ENCODE measurements at regions not wholly inside any gene's neighbourhood (a gene's known extent, or its start where the extent isn't known, plus 50 kb on each side); places are given as distances from the start of the nearest gene placed in this dataset.
"Not testable (repeated sequence)": the region's sequence is repeated elsewhere in the genome, so short reads cannot be mapped to it uniquely, and the experiment has no call there.

DNA sequence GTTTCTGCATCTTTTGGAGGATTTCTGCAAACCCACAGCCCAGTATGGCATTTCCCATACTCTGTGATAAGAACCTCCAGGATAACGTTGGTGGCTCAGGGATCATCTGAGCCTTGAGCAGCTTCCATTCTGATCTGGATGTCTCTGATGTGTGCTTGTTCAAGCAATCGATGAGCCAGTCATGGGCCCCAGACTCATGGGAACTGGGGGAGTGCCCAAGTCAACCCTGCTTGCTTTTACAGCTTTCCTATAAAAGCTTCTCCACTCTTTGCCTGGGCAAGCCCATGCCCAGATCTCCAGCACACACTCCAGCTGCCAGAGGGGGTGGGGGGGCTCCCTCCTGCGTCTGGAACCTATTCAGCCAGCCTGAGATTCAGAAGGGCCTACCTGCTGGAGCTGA lies 207.6 kb upstream of the PLGLB2 start:
- DNase-seq (ENCODE audit: low spot score), result not testable (repeated sequence)

DNA sequence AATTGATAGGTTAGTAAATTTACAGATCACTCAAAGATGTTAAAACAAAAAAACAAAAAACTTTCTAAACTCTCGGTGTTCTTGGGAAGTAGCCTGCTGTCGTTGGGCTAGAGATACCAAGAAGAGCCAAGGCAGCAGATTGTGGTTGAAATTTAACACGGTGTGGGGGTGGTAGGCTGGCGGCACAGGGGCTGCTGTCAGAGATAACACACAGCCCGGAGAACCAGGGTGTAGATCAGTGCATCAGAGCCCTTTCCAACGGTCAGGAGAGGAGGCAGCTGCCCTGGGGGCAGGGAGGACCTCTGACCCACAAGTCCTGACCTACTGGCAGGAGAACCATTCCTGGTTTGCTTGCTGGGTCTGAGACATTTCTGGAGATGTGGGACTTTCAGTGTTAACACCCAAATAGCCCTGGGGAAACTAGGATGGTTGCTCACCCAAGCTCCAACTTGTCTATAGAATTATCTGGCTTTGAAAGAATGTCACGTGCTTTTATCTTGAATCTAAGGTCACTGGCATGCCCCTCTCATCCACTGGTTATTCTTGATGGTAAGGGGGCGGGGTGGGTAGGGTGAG lies 205.2 kb upstream of the PLGLB2 start:
- DNase-seq (ENCODE audit: low spot score), result not testable (repeated sequence)

DNA sequence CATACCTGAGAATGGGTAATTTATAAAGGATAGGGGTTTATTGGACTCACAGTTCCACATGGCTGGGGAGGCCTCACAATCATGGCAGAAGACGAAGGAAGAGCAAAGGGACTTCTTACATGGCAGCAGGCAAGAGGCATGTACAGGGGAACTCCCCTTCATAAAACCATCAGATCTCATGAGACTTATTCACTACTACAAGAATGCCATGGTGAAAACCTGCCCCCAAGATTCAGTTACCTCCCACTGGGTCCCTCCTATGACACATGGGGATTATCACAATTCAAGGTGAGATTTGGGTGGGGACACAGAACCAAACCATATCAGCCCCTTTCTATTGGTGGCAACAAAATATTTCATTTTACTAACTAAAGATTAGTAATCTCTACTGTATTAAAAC lies 204.1 kb upstream of the PLGLB2 start:
- not testable (repeated sequence) for DNase-seq (ENCODE audit: low spot score)

DNA sequence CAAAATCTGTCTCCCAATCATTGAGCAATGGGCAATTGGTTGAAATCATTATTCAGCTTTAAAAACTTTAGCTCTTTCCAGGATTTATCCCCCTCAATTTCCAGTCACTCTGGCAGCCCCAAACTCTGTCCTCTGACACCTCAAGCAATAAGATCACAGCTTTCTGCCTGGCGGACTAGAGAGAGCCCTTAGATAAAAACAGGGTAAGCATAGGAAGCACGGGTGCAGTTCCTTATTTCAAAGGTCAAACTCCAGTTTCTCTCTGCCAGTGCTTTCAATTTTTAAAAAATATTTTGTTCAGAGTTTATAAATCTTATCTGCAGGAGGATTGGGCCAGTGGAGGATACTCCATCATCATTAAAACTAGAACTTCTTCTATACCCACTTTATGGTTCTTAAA lies 200.8 kb upstream of the PLGLB2 start:
- not testable (repeated sequence) for DNase-seq (ENCODE audit: low spot score)

DNA sequence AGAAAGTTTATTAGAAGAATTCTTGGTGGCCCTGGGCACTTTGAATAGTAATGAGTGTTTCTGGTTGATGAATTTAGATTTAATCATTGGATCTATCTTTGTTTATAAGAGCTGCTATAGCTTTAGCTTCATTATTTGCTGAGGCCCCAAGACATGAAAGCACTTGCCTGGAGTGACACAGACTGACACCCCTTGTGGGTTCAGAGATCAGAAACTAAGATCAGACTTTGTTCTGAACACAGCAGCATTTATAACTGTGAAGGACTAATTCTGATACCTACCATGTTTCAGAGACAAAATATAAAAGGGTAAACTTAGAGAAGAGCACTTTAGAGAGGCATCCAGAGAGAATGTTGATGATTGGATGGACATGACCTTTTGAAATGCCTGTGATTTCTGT lies 199.9 kb upstream of the PLGLB2 start:
- not testable (repeated sequence) for DNase-seq (ENCODE audit: low spot score)

DNA sequence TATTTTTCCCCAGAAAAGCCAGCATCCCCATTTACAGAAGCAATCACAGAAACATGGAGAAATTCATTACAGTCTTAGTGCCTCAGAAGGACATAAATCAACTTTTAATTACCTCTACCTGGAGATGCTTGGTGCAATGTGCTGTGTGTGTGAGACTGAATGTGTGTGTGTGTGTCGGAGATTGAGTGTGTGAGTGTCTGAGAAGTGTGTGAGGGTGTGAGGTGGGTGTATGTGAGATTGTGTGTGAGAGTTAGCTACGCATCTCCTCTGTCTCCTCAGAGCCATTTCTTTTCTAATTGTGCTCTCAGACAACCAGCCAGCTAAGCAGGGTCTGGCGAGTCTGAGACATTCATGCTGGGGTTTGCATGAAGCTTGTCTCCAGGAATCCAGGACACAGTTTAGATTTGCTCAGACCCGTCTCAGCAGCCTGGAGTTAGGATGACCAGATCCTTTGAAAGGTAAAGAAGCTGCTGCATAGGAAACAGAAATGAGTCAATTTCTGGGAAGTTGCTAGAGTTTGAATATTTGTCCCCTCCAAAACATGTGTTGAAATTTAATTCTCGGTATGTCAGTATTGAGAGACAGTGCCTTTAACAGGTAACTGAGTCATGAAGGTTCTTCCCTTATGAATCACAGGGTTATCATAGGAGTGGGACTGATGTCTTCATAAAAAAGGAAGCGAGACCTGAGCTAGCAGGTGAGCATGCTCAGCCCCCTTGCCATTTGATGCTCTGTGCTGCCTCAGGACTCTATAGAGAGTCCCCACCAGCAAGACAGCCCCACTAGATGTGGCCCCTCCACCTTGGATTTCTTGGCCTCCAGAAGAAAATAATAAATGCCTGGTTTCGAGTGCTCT lies 199.0 kb upstream of the PLGLB2 start:
- not testable (repeated sequence) for DNase-seq (ENCODE audit: low spot score)

DNA sequence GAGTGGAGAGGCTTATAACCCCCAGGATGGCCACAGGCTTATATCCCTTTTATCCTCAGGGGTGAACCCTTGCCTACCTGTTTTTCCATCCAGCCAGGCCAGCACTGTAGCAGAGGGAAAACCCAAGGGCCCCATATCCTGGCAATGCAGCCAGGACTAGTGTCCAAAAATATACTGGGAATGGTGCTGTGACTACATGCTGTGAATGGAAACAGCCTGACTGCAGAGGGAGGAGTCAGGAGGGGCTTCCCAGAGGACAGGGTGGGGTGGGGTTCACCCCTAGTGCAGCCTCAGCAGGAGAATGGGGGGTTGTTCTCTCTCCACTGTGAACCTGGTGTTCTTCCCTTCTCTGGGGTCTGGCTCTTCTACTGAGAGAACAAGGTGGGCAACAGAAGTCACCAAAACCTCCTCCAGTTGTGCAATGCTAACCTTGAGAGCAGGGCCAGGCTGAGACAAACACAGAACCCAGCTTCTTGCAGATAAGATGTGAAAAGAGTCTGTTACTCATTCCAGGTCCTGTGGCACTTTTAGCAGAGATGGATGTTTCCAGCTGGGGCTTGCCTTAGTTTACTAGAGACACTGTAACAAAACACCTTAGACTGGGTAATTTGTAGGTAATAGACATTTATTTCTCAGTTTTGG lies 198.2 kb upstream of the PLGLB2 start:
- DNase-seq (ENCODE audit: low spot score), result not testable (repeated sequence)

DNA sequence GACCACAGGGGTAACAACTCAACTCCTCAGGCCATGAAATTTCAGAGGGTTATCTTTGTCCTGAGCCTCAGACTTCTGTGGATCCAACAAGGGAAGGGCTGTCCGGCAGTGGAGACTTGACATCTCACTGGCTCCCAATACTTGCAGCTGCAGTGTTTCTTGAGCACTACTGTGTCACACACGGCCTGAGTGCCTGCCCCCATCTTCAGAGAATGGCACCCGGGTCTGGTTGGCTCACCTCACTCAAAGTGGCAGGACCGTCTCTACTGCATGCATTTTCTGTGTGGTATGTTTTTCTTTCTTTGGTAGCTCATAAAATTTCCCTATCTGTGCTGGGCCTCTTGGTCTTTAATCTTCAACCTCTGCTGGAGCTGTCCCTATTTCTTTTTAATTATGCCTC lies 193.2 kb upstream of the PLGLB2 start:
- DNase-seq (ENCODE audit: low spot score), result not testable (repeated sequence)

DNA sequence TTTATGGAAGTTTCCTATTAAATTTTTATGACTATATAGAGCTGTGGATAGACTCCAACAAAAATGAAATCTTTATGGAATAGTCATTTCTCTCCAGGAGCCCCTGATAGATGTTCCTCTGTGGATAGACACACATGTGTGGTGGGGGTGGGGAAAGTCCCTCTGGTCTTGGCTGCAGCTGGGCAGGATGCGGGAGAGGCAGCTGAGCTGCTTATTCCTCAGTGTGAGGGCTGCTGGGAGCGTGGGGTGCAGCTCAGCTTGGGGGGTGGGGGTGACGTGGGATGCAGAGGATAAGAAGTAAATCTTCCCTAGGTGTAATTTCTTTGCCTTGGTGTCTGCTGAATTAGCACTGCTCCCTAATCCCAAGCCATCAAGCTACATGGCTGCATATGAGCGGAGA lies 192.8 kb upstream of the PLGLB2 start:
- DNase-seq (ENCODE audit: low spot score), result not testable (repeated sequence)

DNA sequence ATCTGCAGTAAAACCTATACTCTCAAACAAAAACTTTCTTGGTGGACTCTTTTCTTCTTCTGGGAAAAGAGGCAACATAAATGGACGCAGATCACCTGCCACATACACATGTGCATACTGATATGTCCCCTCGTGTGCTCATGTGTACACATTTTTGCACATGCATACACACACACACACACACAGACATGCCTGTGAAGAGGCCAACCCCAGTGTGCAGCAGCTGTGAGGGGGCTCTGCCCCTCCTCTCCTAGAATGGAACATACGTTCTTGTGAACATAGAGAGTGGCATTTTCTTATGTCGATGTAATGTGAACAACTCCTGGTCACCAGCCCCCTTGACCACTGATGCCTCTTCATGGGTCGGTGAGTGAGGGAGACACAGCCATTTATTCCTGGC lies 188.9 kb upstream of the PLGLB2 start:
- DNase-seq (ENCODE audit: low spot score), result not testable (repeated sequence)

DNA sequence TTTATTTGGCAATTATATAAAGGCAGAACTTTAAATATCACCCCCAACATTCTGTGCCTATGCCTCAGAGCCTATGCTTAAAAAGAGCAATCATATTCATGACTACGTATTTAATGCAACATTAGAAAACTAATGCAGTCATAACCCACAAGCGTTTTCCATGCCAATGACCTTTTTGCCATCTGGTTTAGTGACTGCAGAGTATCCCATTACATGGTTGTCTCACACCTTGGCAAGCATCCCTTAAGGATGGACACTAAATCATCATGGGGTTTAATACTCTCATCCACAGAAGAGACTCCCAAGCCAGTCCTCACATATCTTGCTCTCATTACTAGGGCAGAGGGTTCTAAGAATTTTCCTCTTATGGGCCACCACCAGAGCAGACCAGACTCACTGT lies 188.2 kb upstream of the PLGLB2 start:
- DNase-seq (ENCODE audit: low spot score), result not testable (repeated sequence)

DNA sequence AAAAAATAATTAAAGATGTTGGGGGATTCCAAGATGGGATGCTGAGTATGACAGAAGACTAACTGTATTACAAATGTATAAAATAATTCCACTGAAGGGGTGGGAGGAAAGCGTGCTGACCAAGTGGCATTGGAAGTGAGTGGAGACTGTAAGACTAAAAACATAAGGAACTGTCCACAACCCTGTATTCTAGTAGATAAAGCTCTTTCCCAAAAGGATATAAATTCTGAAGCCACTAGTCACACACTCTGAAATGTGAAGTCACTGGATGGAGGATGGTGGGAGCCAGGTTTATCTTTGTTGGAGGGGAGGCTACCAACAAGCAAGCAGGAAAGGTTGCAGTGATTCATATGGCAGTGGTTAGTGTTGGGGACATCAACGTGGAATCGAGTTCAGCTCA lies 182.8 kb upstream of the PLGLB2 start:
- DNase-seq (ENCODE audit: low spot score), result not testable (repeated sequence)

DNA sequence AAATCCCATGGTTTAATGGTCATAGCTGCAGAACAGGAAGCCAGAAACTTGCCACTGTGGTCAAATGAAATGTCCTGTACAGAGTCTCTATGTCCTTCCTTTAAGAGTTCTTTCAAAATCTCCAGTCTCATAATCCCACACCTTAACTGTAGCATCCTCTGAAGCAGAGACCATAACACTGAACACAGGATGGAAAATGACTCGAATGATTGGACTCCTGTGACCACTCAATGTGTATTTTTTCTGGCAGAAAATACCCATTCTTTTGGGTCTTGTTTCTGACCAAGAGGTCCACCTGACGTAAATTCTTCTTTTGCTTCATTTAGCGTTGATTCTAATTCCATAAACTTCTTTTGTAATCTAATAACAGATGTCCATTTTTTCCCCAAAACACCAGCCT lies 181.4 kb upstream of the PLGLB2 start:
- DNase-seq (ENCODE audit: low spot score), result not testable (repeated sequence)

DNA sequence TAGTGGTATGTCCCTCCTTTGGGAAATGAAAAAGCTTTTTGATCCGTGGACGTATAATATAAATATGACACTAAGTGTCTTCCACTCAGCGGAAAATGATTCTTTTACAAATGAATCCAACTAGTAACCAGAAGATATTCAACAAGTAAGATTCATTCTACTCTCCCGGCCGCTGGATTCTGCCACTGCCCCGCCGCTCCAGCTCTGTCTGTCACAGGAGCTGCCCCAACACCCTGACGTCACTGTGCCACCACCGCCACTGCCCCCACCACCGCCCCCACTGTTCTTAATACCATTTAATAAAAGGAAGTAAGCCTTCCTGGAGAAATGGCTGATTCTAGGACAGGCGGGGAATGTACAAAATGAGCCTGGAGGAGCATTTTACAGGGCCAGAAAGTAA lies 180.8 kb upstream of the PLGLB2 start:
- DNase-seq (ENCODE audit: low spot score), result not testable (repeated sequence)

DNA sequence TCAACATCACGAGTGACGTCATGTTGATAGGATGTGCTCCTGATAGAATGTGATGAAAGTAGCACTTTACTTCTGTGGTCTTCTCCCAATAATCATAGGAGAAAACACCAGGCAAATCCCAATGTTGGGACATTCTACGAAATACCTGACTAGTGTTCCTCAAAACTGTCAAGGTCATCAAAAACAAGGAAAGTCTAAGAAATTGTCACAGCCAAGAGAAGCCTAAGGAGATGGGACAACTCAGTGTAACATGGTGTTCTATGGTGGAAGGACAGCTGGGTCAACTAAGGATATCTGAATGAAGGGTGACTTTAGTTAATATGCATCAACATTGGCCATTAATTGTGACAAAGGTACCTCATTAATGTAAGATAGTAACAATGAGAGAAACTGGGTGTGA lies 180.0 kb upstream of the PLGLB2 start:
- not testable (repeated sequence) for DNase-seq (ENCODE audit: low spot score)

DNA sequence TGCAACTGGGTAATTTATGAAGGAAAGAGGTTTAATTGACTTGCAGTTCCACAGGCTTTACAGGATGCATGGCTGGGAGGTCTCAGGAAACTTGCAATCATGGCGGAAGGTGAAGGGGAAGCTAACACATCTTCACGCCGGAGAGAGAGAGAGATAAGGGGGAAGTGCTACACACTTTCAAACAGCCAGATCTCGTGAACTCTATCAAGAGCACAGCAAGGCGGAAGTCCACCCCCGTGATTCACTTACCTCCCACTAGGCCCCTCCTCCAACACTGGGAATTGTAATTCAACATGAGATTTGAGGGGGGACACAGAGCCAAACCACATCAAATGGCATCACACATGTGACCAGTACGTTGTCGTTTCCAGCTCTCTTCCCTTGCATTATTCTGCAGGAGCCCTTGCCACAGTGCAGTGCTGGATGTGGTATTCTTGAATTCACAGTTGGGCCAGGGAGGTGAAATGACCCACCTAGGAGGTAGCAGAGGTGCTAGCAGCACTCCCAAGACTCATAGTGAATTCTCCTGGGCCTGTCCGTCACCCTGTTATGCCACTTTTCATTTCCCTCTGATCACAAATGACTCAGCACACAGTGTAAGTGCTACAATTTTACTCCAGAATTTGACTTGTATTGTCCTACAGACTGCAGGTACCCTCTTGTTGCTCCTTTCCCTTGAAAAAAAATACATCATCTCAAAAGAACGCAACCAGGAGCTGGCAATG lies 179.2 kb upstream of the PLGLB2 start:
- DNase-seq (ENCODE audit: low spot score), result not testable (repeated sequence)

DNA sequence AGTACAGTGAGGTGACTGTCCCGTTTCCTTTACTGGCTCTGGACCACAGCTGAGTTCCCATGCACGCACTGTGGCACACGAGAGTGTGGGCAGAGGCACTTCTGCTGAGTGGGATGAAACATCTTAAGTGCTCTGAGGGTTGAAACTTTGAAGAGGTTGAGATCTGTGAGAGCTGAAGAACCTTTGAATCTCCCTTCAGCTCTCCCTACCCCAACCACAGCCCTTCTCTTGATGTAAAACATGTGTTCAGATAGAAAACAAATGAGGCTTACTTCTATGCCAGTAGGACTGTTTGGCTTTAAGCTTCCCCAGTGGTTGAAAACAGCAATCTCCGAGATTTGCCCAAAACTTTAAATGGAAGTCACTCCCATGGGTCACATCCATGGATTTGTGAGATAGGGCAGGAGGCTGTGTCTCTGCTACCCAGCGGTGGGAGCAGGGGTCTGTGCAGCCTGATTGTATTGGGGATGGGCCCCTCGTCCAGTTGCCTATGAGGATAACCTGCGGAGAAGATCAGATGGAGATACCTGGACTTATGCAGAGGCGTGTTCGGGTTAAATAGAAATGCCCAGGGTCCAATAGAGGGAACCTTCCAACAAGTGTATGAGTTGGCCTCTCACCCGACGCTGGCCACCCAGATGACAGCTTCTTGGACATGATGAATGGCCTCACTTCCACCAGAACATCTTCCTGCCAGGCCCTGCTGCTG lies 178.0 kb upstream of the PLGLB2 start:
- DNase-seq (ENCODE audit: low spot score), result not testable (repeated sequence)

DNA sequence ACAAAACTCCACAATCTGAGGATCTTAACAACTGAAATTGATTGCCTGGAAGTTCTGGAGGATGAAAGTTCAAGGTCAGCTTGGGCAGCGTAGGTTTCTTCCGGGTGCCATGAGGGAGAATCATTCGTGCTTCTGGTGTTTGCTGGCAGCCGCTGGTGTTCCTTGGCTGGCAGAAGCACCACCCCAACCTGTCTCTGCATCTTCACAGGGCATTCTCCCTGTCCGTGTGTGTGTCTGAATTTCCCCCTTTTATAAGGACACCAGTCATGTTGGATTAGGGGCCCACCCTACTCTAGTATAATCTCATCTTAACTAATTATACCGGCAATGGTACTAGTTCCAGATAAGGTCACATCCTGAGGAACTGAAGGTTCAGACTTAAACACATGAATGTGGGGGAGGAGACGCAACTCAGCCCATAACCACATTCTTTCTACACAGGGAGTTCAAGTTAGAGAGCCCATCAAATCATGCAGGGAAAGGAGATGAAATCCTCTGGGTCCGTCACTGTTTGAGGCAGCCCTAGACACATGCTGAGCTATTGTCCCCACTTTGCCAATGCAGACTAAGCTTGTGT lies 175.9 kb upstream of the PLGLB2 start:
- DNase-seq (ENCODE audit: low spot score), result not testable (repeated sequence)

DNA sequence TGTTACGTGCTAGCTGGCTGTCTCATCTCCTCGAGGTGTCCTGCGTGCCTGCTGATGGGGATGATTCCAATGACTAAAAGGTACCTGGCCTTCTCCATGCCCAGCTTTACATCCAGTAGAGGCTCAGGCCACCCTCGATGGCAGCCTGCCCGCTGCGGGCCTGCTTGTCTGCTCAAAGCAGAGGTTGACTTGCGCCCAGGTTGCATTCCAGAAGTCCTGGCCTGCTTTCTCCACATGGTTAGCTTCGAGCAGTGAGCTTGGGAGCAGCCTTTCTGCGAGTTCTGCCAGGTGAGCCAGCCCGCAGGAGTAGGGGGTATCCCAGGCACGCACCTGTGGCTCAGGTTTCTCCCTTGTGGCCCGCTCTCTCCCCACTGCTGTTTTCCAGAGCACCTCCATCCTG lies 175.0 kb upstream of the PLGLB2 start:
- DNase-seq (ENCODE audit: low spot score), result not testable (repeated sequence)

DNA sequence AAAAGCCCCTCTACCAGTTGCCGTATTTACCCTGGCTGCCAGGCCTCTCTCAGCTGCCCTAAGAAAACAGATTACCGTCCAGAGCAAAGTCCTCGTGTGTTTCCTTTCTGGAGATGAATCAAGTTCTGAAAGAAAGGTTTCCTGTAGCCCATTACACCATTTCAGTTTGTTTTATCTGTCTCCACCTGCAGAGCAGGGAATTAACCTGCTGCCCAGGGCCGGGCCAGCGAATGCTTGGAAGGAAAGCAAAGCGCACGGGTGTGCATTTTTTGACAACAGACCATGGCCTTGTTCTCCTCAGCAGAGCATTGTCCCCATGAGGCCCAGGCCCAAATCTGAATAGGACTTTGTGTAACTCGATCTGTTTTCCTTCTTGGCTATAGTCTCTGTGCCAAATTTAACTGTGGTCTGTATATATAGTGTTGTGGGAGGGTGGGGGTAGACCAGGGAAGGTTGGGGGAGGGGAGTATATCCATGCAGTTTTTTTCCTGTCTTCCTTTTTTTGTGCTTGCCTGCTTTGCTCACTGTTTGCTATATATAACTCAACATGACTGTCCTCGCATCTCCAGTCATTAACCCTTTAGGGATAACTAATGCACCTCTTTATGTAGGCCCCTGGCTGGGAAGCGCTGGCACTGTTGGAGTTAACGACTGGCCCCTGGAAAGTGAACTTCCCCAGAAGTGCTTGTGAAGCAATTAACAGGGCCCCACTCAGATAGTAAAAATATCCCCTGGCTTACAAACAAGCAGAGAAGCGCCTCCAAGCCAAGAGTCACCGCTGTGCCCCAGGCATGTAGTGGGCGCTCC lies 174.3 kb upstream of the PLGLB2 start:
- not testable (repeated sequence) for DNase-seq (ENCODE audit: low spot score)

All from D341Med (cell line).